HEK293 (cell line): ENCODE measurements at regions not wholly inside any gene's neighbourhood (a gene's known extent, or its start where the extent isn't known, plus 50 kb on each side); places are given as distances from the start of the nearest gene placed in this dataset.

Experiments used
- CTCF ChIA-PET: fragments of 350-600 bp; formaldehyde crosslinking; extraction: SDS; loops from one replicate; lab custom pipeline; 2021; ENCODE audit warnings: antibody characterized with exemption; lab: Yijun Ruan, JAX
- POLR2A ChIA-PET: fragments of 300-600 bp; formaldehyde crosslinking; extraction: SDS; loops from one replicate; lab custom pipeline; 2020; ENCODE audit warnings: antibody characterized with exemption, inconsistent platforms; lab: Yijun Ruan, JAX
- H3K27ac ChIP-seq: fragments of 200-500 bp; sonication (Bioruptor generic); 2 replicates; pipeline ENCODE4 v1.5.1; 2014; ENCODE audit warnings: low read depth, low read length, control low read depth, inconsistent platforms; ENCODE audit errors: extremely low read depth
- H3K36me3 ChIP-seq, 2 experiments: fragments of 200-500 bp in 1 of 2; sonication (Bioruptor generic) in 1 of 2; 1 replicate in 1 of 2; 2 replicates in 1 of 2; pipeline ENCODE4 v1.5.1; 2014 to 2017; ENCODE audit warnings: inconsistent platforms in 2 of 2, low read length in 2 of 2; ENCODE audit not compliant: control insufficient read depth in 2 of 2, insufficient read depth in 1 of 2
- H3K4me1 ChIP-seq: fragments of 200-500 bp; sonication (Bioruptor generic); 2 replicates; pipeline ENCODE4 v1.5.1; 2014; ENCODE audit warnings: mild to moderate bottlenecking, low read length, inconsistent platforms; ENCODE audit not compliant: control insufficient read depth, insufficient read depth
- H3K4me3 ChIP-seq: 2 replicates; pipeline ENCODE4 v1.5.1; 2011; ENCODE audit warnings: low read depth, mild to moderate bottlenecking, control low read depth, low read length, moderate library complexity
- H3K9me3 ChIP-seq: fragments of 200-500 bp; sonication (Bioruptor generic); 2 replicates; pipeline ENCODE4 v1.5.1; 2014; ENCODE audit warnings: low read depth, low read length, inconsistent platforms; ENCODE audit not compliant: control insufficient read depth, insufficient read depth
- AEBP2 ChIP-seq: fragments of 450-650 bp; formaldehyde crosslinking; IDR thresholded peaks from 2 replicates; pipeline ENCODE4 v1.5.1; 2016; ENCODE audit warnings: missing biosample characterization, missing genetic modification characterization, borderline replicate concordance
- BCL11B ChIP-seq: fragments of 450-650 bp; formaldehyde crosslinking; IDR thresholded peaks from 2 replicates; pipeline ENCODE4 v1.5.1; 2016; ENCODE audit warnings: low read depth, missing biosample characterization, missing genetic modification characterization
- BCL6B ChIP-seq: fragments of 450-650 bp; formaldehyde crosslinking; IDR thresholded peaks from 2 replicates; pipeline ENCODE4 v1.5.1; 2017; ENCODE audit warnings: missing biosample characterization, missing genetic modification characterization
- EGR2 ChIP-seq: fragments of 450-650 bp; formaldehyde crosslinking; IDR thresholded peaks from 2 replicates; pipeline ENCODE4 v1.5.1; 2016; ENCODE audit warnings: low read depth, missing biosample characterization, missing genetic modification characterization
- KLF7 ChIP-seq: fragments of 450-650 bp; formaldehyde crosslinking; IDR thresholded peaks from 2 replicates; pipeline ENCODE4 v1.5.1; 2016; ENCODE audit warnings: missing biosample characterization, missing genetic modification characterization, borderline replicate concordance
- RBAK ChIP-seq: fragments of 450-650 bp; formaldehyde crosslinking; IDR thresholded peaks from 2 replicates; pipeline ENCODE4 v1.5.1; 2016; ENCODE audit warnings: missing biosample characterization, missing genetic modification characterization
- WT1 ChIP-seq: fragments of 450-650 bp; formaldehyde crosslinking; IDR thresholded peaks from 2 replicates; pipeline ENCODE4 v1.5.1; 2016; ENCODE audit warnings: missing biosample characterization, missing genetic modification characterization
- ZBTB17 ChIP-seq: fragments of 450-650 bp; formaldehyde crosslinking; IDR thresholded peaks from 2 replicates; pipeline ENCODE4 v1.5.1; 2016; ENCODE audit warnings: missing biosample characterization, missing genetic modification characterization
- ZBTB44 ChIP-seq: fragments of 450-650 bp; IDR thresholded peaks from 2 replicates; pipeline ENCODE4 v1.5.1; 2018; ENCODE audit warnings: missing biosample characterization, mild to moderate bottlenecking, missing genetic modification characterization
- ZBTB7A ChIP-seq: fragments of 450-650 bp; formaldehyde crosslinking; IDR thresholded peaks from 2 replicates; pipeline ENCODE4 v1.5.1; 2016; ENCODE audit warnings: low read depth, missing biosample characterization, missing genetic modification characterization
- ZNF146 ChIP-seq: fragments of 450-650 bp; formaldehyde crosslinking; IDR thresholded peaks from 2 replicates; pipeline ENCODE4 v1.5.1; 2016; ENCODE audit warnings: missing biosample characterization, missing genetic modification characterization
- ZNF174 ChIP-seq: fragments of 450-650 bp; formaldehyde crosslinking; IDR thresholded peaks from 2 replicates; pipeline ENCODE4 v1.5.0; 2017; ENCODE audit warnings: missing biosample characterization, mild to moderate bottlenecking, missing genetic modification characterization
- ZNF23 ChIP-seq: fragments of 450-650 bp; formaldehyde crosslinking; IDR thresholded peaks from 2 replicates; pipeline ENCODE4 v1.5.1; 2016; ENCODE audit warnings: missing biosample characterization, missing genetic modification characterization, borderline replicate concordance
- ZNF280C ChIP-seq: fragments of 450-650 bp; formaldehyde crosslinking; IDR thresholded peaks from 2 replicates; pipeline ENCODE4 v1.5.1; 2016; ENCODE audit warnings: missing biosample characterization, missing genetic modification characterization
- ZNF362 ChIP-seq: fragments of 450-650 bp; formaldehyde crosslinking; IDR thresholded peaks from 2 replicates; pipeline ENCODE4 v1.5.1; 2016; ENCODE audit warnings: missing biosample characterization, missing genetic modification characterization
- ZNF391 ChIP-seq: fragments of 450-650 bp; formaldehyde crosslinking; IDR thresholded peaks from 2 replicates; pipeline ENCODE4 v1.5.1; 2016; ENCODE audit warnings: low read depth, missing biosample characterization, missing genetic modification characterization, borderline replicate concordance
- ZNF404 ChIP-seq: fragments of 450-650 bp; formaldehyde crosslinking; IDR thresholded peaks from 2 replicates; pipeline ENCODE4 v1.5.1; 2017; ENCODE audit warnings: missing biosample characterization, missing genetic modification characterization
- ZNF623 ChIP-seq: fragments of 450-650 bp; formaldehyde crosslinking; IDR thresholded peaks from 2 replicates; pipeline ENCODE4 v1.5.1; 2016; ENCODE audit warnings: missing biosample characterization, missing genetic modification characterization
- ZNF624 ChIP-seq: fragments of 450-650 bp; formaldehyde crosslinking; IDR thresholded peaks from 2 replicates; pipeline ENCODE4 v1.5.1; 2017; ENCODE audit warnings: missing biosample characterization, missing genetic modification characterization
- ZNF654 ChIP-seq: fragments of 450-650 bp; formaldehyde crosslinking; IDR thresholded peaks from 2 replicates; pipeline ENCODE4 v1.5.1; 2016; ENCODE audit warnings: low read depth, missing biosample characterization, missing genetic modification characterization
- ZNF670 ChIP-seq: fragments of 450-650 bp; formaldehyde crosslinking; IDR thresholded peaks from 2 replicates; pipeline ENCODE4 v1.5.1; 2016; ENCODE audit warnings: missing biosample characterization, missing genetic modification characterization, low read depth
- ZNF704 ChIP-seq: fragments of 450-650 bp; formaldehyde crosslinking; IDR thresholded peaks from 2 replicates; pipeline ENCODE4 v1.5.1; 2016; ENCODE audit warnings: missing biosample characterization, missing genetic modification characterization
- ZNF785 ChIP-seq: fragments of 450-650 bp; formaldehyde crosslinking; IDR thresholded peaks from 2 replicates; pipeline ENCODE4 v1.5.1; 2016; ENCODE audit warnings: missing biosample characterization, missing genetic modification characterization

GRCh38 chr6:56310241-56310640, 62.9 kb upstream of the COL21A1 start (continued):
- TF ChIP-seq KLF7 (tag by site-specific recombination) = no peak
- TF ChIP-seq ZBTB7A = no peak
- no peak for TF ChIP-seq ZNF704 (tag by site-specific recombination)
- TF ChIP-seq ZNF785 (tag by site-specific recombination) = no peak

GRCh38 chr6:56299916-56300315, 52.5 kb upstream of the COL21A1 start:
- no peak overlapping the region for H3K4me3 ChIP-seq
- TF ChIP-seq ZBTB44 (tag by site-specific recombination) = no peak
- no peak for TF ChIP-seq ZNF362 (tag by site-specific recombination)
- no peak for TF ChIP-seq ZNF404 (tag by site-specific recombination)
- no peak for TF ChIP-seq ZNF670
- TF ChIP-seq ZNF654 (tag by site-specific recombination) = no peak
- TF ChIP-seq ZNF23 = no peak
- no peak for TF ChIP-seq KLF7 (tag by site-specific recombination)
- TF ChIP-seq ZBTB7A = no peak
- no peak for TF ChIP-seq ZNF146 (tag by site-specific recombination)
- no peak for TF ChIP-seq WT1
- H3K9me3 ChIP-seq = no peaks in the 10 kb centered on the region
- H3K4me1 ChIP-seq = no peaks in the 10 kb centered on the region
- ChIA-PET POLR2A (no interaction called here), CTCF (interaction anchor here (0.6 to 2.6 kb wide), 4 partner anchors 14 to 1713 kb away, joined by 3 to 10 read pairs (median 4); no protein-coding TSS in a partner anchor)
- H3K27ac ChIP-seq = no peak overlapping the region
- H3K36me3 ChIP-seq = no peaks in the 10 kb centered on the region

- CTCF ChIA-PET = interaction anchor here (0.6 to 2.6 kb wide), 4 partner anchors 17 to 1018 kb away, joined by 3 to 10 read pairs (median 4); no protein-coding TSS in a partner anchor
- TF ChIP-seq ZNF624 (tag by site-specific recombination) (no peak), ZNF623 (tag by site-specific recombination) (no peak), RBAK (tag by site-specific recombination) (no peak), ZNF391 (tag by site-specific recombination) (no peak), ZBTB17 (tag by site-specific recombination) (no peak), AEBP2 (tag by site-specific recombination) (no peak), EGR2 (no peak), BCL11B (no peak), ZNF280C (no peak), ZNF174 (tag by site-specific recombination) (no peak), BCL6B (tag by site-specific recombination) (no peak)
These were observed 49.9 kb upstream of the COL21A1 start for GRCh38 chr6:56297022-56297989.

More at GRCh38 chr6:56297022-56297989, 49.9 kb upstream of the COL21A1 start:
- Histone ChIP-seq H3K4me3 (no peak overlapping the region), H3K4me1 (no peaks in the 10 kb centered on the region), H3K36me3 (no peaks in the 10 kb centered on the region), H3K9me3 (no peaks in the 10 kb centered on the region), H3K27ac (no peak overlapping the region)
- POLR2A ChIA-PET = no interaction called here
